ENCODE measurements at regions not wholly inside any gene's neighbourhood (a gene's known extent, or its start where the extent isn't known, plus 50 kb on each side); places are given as distances from the start of the nearest gene placed in this dataset.

DNA sequence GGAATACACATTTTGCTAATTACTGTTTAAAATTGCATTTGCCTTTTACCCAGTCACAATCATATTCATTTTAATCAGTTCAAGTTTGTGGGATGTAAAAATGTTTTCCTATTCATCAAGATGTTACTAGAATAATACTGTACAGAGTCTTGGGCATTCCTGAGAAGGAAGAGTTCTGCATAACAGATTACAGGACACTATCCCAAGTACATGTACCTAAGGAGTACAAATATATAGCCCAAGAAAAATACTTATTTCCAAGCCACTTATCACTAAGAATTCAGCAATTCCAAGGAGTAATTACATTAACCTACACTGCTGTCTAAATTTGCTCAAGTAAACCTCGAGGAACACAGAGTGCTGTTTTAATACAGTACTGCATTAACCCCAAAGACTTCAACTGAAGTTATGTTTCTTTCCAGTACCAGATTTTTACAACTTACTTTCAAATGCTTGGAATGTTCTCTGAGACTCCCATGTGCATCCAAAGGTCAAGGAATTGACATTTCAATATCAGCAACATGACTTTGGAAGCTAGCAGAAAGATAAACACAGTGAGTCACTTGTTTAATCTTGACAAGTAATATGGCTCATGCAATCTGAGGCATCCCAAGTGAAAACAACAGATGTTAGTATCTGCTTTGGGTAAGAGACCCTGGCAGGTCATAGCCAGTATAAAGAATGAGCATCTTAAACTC, 125.4 kb upstream of the BET1 start:
- Mint-ChIP-seq H3K9me3 (no peaks in the 10 kb centered on the region), H3K4me1 (no peaks in the 10 kb centered on the region), H3K4me3 (no peak overlapping the region), H3K27me3 (ENCODE audit: low read depth in 2 of 2) (peaks cover 14 to 38% of the 10 kb centered on the region in 2 donors), H3K36me3 (no peaks in the 10 kb centered on the region), H3K27ac (no peak overlapping the region)
- Histone ChIP-seq H3K4me1 (ENCODE audit: control insufficient read depth, insufficient read depth, low read length) (no peaks in the 10 kb centered on the region), H3K4me3 (ENCODE audit: low read length) (no peak overlapping the region), H3K36me3 (ENCODE audit: control insufficient read depth, insufficient read depth, low read length) (no peaks in the 10 kb centered on the region), H3K9me3 (ENCODE audit: control insufficient read depth, insufficient read depth, low read length) (no peaks in the 10 kb centered on the region), H3K27ac (ENCODE audit: low read length) (no peak overlapping the region), H3K27me3 (ENCODE audit: control insufficient read depth, insufficient read depth, low read length) (no peaks in the 10 kb centered on the region)
- DNase-seq: no peak
- TF ChIP-seq, protein P1, sequence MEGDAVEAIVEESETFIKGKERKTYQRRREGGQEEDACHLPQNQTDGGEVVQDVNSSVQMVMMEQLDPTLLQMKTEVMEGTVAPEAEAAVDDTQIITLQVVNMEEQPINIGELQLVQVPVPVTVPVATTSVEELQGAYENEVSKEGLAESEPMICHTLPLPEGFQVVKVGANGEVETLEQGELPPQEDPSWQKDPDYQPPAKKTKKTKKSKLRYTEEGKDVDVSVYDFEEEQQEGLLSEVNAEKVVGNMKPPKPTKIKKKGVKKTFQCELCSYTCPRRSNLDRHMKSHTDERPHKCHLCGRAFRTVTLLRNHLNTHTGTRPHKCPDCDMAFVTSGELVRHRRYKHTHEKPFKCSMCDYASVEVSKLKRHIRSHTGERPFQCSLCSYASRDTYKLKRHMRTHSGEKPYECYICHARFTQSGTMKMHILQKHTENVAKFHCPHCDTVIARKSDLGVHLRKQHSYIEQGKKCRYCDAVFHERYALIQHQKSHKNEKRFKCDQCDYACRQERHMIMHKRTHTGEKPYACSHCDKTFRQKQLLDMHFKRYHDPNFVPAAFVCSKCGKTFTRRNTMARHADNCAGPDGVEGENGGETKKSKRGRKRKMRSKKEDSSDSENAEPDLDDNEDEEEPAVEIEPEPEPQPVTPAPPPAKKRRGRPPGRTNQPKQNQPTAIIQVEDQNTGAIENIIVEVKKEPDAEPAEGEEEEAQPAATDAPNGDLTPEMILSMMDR (IDR thresholded peaks at IDR 0.05): no peak
- no peak for ATAC-seq
- intact Hi-C loops (cut with micrococcal nuclease): no loop called here
- WGBS (ENCODE audit: insufficient coverage): 60% methylated on average over 1 of the region's 1 CpG

- no peaks in the 10 kb centered on the region for H3K36me3 ChIP-seq (ENCODE audit: control insufficient read depth, insufficient read depth, low read length)
- intact Hi-C loops (cut with micrococcal nuclease): no loop called here
- WGBS (ENCODE audit: insufficient coverage): 96% methylated on average over 3 of the region's 3 CpGs
- no peak overlapping the region for H3K27ac ChIP-seq (ENCODE audit: low read length)
- peaks cover 13 to 30% of the 10 kb centered on the region in 2 donors for H3K27me3 Mint-ChIP-seq (ENCODE audit: low read depth in 2 of 2)
- no peaks in the 10 kb centered on the region for H3K27me3 ChIP-seq (ENCODE audit: control insufficient read depth, insufficient read depth, low read length)
- no peaks in the 10 kb centered on the region for H3K4me1 Mint-ChIP-seq
- H3K4me3 ChIP-seq (ENCODE audit: low read length): no peak overlapping the region
- TF ChIP-seq, protein P1 (IDR thresholded peaks at IDR 0.05): no peak
- no peaks in the 10 kb centered on the region for H3K9me3 ChIP-seq (ENCODE audit: control insufficient read depth, insufficient read depth, low read length)
- H3K4me1 ChIP-seq (ENCODE audit: control insufficient read depth, insufficient read depth, low read length): no peaks in the 10 kb centered on the region
- H3K27ac Mint-ChIP-seq: no peak overlapping the region
- ATAC-seq: no peak
- no peaks in the 10 kb centered on the region for H3K36me3 Mint-ChIP-seq
- no peaks in the 10 kb centered on the region for H3K9me3 Mint-ChIP-seq
- DNase-seq: no peak
- H3K4me3 Mint-ChIP-seq: no peak overlapping the region
Measured at GRCh38 chr7:94130716-94131115, 126.6 kb upstream of the BET1 start.

DNA sequence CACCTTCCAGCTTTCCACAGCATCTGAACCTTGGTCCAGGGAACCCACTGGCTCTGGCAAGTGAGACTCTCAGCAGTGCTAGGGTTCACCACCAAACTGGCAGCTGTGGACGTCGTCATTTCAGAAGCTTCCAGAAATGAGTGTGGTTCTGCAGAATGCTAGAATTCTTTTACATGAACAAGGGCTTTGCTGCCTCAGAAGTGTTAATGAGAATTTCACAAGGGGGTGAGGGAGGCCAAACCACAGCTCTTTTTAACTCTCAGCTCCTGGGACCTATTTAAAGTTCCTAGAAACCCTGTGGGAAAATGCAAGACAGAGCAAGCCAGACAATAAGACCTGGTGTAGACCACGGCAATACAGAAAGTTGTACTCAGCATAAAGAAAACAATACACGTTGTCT, 129.3 kb upstream of the BET1 start:
- Histone ChIP-seq H3K9me3 (ENCODE audit: control insufficient read depth, insufficient read depth, low read length) (no peaks in the 10 kb centered on the region), H3K4me1 (ENCODE audit: control insufficient read depth, insufficient read depth, low read length) (no peaks in the 10 kb centered on the region), H3K4me3 (ENCODE audit: low read length) (no peak overlapping the region), H3K27ac (ENCODE audit: low read length) (no peak overlapping the region), H3K27me3 (ENCODE audit: control insufficient read depth, insufficient read depth, low read length) (no peaks in the 10 kb centered on the region), H3K36me3 (ENCODE audit: control insufficient read depth, insufficient read depth, low read length) (no peaks in the 10 kb centered on the region)
- ATAC-seq (no peak), DNase-seq (no peak)
- WGBS (ENCODE audit: insufficient coverage): 47% methylated on average over 3 of the region's 4 CpGs
- intact Hi-C loops (cut with micrococcal nuclease): no loop called here
- Mint-ChIP-seq H3K4me1 (no peaks in the 10 kb centered on the region), H3K9me3 (no peaks in the 10 kb centered on the region), H3K36me3 (no peaks in the 10 kb centered on the region), H3K4me3 (no peak overlapping the region), H3K27ac (no peak overlapping the region), H3K27me3 (ENCODE audit: low read depth in 2 of 2) (peaks cover 16 to 35% of the 10 kb centered on the region in 2 donors)
- TF ChIP-seq, protein P1 (IDR thresholded peaks at IDR 0.05): no peak

DNA sequence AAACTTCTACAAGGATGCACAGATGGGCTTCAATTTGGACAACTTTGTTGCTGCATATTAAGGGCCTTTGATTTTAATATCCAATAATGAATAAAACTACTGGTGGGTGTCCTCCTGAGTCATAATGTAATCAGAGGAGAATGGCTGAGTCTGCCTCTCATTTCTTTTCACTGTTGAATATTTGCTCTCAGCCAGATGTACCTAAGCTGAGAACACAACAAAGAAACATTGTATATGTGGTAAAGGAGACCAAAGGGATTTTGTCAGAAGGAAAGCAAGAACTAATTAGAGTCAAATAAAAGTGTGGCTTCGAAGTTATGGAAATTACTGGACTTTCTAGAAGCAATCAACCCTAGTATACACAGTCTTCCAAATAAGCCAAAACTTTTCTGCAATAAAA, 131.0 kb upstream of the BET1 start:
- no peaks in the 10 kb centered on the region for H3K4me1 Mint-ChIP-seq
- no peak overlapping the region for H3K4me3 ChIP-seq (ENCODE audit: low read length)
- no peaks in the 10 kb centered on the region for H3K4me1 ChIP-seq (ENCODE audit: control insufficient read depth, insufficient read depth, low read length)
- ATAC-seq: no peak
- no peak overlapping the region for H3K27ac ChIP-seq (ENCODE audit: low read length)
- no peaks in the 10 kb centered on the region for H3K36me3 Mint-ChIP-seq
- H3K36me3 ChIP-seq (ENCODE audit: control insufficient read depth, insufficient read depth, low read length): no peaks in the 10 kb centered on the region
- H3K4me3 Mint-ChIP-seq: no peak overlapping the region
- TF ChIP-seq, protein P1 (IDR thresholded peaks at IDR 0.05): no peak
- no peak for DNase-seq
- intact Hi-C loops (cut with micrococcal nuclease): no loop called here
- no peaks in the 10 kb centered on the region for H3K27me3 ChIP-seq (ENCODE audit: control insufficient read depth, insufficient read depth, low read length)
- WGBS (ENCODE audit: insufficient coverage): no CpG with 5 or more reads among the region's 1 CpG
- H3K9me3 ChIP-seq (ENCODE audit: control insufficient read depth, insufficient read depth, low read length): no peaks in the 10 kb centered on the region
- peaks cover 0 to 2% of the 10 kb centered on the region in 2 donors for H3K9me3 Mint-ChIP-seq
- no peak overlapping the region for H3K27ac Mint-ChIP-seq
- peaks cover 21 to 33% of the 10 kb centered on the region in 2 donors for H3K27me3 Mint-ChIP-seq (ENCODE audit: low read depth in 2 of 2)

Measured in natural killer cell (primary cell).